A204.1 (cell line): ENCODE measurements at regions not wholly inside any gene's neighbourhood (a gene's known extent, or its start where the extent isn't known, plus 50 kb on each side); places are given as distances from the start of the nearest gene placed in this dataset.

Experiments used
- FAIRE-seq: peaks from 2 replicates; lab custom pipeline; 2012; peaks lifted over from hg19 to GRCh38; lab: Jason Lieb, UNC

DNA sequence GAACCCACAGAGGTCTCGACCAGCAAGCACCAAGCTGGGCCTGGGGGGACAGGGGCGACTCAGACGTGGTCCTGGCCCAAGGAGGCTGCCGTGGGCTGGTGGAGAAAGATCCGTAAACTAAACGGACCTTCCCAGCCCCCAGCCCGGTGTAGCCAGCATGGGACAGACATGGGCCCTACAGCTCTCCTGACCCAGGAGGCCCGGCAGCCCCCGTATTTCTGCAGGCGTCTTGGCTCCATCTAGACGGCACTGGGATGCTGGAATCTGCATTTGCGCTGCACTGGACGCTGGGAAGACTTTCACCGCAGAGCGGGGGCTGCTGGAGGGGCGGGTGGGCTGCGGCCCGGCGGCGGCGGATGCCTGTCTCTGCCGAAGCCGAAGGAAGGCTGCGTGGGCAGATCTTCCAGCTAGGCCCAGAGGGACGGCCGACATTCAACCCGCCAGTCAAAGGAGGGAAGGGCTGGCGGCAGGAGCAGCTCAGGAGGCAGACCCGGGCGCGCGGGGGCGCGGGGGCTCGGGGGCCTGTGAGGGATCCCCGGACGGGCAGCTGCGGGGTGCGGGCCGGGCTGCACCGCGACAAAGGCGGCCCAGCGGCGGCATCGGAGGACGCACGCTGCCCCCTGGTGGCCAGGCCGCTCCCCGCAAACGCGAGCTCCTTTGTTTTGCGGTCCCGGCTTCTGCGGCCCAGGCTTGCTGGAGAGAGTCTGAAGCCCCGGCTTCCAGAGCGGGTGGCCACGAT lies 266.2 kb downstream of the NSG2 start:
- no peak for FAIRE-seq

DNA sequence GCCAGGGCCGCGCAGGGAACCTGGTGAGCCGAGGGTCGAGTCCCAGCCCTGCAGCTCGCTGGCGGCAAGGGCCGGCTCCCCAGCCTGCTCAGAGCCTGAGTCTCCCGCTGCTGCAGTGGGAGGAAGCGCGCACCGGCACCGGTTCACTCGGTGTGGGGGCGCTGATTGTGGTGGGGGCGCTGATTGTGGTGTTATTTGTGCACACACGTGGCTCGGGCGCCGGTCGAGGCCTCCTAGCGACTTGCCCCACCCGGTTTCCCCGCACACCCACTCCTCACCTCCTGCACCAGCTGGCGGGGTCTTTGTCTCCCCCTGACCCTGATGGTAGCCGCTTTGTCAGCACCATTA lies 266.7 kb downstream of the NSG2 start:
- no peak for FAIRE-seq

DNA sequence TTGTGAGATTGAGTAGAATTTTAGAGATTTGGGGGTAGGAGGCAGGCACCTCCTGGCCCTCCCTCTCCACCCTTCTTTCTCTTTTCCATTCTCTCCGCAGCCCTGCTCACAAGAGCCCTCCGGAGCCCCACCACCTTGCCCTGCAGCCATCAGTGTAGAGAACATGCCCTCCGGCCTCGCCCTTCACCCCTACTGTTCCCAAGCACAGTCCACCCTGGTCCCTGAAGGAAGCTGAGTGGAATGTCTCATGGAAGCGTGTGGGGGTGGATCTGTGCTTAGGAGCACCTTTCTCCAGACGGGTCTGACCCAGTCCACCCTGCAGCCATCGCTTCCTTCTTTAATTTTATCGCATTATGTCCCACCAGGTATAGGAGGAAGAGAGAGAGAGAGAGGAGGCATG lies 267.1 kb downstream of the NSG2 start:
- no peak for FAIRE-seq

DNA sequence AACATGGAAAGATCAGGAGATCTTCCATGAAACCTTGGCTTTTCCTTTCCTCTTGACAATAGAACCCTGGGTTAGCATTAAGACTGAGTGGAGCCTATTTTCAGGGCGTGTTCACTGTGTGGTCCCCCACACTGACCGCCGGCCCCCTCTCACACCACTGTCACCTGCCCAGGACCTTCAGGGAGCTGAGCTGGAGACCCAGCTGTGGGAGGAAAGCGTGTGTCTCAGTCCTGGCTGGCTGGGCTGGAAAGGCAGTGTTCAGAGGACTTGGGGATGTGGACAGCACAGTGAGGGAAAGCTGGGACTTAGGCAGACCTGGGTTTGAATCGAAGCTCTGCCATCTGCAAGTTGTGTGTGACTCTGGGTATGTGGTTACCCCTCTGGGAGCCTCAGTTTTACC lies 268.1 kb downstream of the NSG2 start:
- no peak for FAIRE-seq

GRCh38 chr5:174314261-174314660 lies 268.8 kb downstream of the NSG2 start:
- FAIRE-seq, result no peak

GRCh38 chr5:174315471-174315870 lies 270.0 kb downstream of the NSG2 start:
- no peak for FAIRE-seq

- no peak for FAIRE-seq
Observed at GRCh38 chr5:174315871-174316270, 270.4 kb downstream of the NSG2 start.

GRCh38 chr5:174316326-174316725 lies 270.8 kb downstream of the NSG2 start:
- FAIRE-seq, result no peak

GRCh38 chr5:174317256-174317894 lies 271.9 kb downstream of the NSG2 start:
- FAIRE-seq, result no peak

DNA sequence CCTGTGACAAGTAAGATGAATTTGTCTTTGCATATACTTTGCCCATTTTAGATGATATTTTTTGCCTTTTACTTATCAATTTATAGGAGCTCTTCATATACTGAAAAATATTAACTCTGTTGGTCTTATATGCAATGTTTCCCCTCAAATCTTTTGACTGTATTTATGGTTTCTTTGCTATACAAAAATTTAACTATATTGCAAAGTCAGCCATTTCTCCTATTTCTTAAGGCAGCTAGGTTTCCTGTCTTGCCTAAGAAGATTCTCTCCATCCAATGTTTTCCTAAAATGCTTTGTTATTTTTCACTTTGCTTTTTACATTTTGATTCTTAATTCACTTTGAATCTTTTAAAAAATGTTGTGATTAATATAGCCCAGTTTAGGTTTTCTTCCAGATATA lies 273.1 kb downstream of the NSG2 start:
- no peak for FAIRE-seq

DNA sequence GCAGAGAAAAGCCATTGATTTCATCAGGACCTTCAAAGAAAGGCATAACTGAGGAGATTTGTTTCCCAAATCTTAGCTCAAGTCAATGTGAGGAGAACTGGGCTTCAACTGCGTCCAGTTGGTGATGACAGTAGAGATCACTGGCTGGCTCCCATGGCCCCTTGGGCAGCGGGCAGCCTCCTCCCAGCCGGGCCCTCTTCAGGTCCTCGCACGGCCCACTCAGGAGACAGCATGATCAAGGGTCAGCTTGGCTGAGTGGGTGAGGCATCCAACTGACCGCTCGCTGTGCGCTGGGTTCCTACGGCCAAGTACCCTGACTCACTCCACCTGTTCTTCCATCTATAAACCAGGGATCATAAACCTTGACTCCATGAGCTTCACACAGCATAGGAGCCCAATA lies 274.0 kb downstream of the NSG2 start:
- FAIRE-seq, result no peak

- no peak for FAIRE-seq
Observed at GRCh38 chr5:174320051-174320450, 274.5 kb downstream of the NSG2 start.

- no peak for FAIRE-seq
Observed at GRCh38 chr5:174323878-174324281, 278.4 kb downstream of the NSG2 start.

DNA sequence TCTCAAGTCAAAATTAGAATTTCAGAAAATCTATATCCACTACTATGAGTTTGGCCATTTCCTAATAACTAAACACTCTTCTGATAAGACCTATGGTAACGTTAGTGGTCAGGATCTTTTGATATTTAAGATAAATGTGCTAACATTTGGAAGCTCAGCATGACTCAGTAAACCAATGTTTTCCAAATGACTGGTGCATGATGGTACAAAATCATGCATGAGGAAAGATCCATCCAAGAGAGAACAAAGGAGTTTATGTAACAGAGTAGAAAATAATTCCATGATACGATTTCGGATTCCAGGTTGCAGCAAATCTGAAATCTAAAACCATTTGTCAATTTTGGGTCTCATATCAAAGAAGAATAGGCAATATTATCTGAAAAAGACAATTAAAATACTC lies 279.2 kb downstream of the NSG2 start:
- FAIRE-seq, result no peak

GRCh38 chr5:174325431-174325830 lies 279.9 kb downstream of the NSG2 start:
- no peak for FAIRE-seq

- FAIRE-seq, result no peak
Observed at GRCh38 chr5:174325961-174326360, 280.5 kb downstream of the NSG2 start.

DNA sequence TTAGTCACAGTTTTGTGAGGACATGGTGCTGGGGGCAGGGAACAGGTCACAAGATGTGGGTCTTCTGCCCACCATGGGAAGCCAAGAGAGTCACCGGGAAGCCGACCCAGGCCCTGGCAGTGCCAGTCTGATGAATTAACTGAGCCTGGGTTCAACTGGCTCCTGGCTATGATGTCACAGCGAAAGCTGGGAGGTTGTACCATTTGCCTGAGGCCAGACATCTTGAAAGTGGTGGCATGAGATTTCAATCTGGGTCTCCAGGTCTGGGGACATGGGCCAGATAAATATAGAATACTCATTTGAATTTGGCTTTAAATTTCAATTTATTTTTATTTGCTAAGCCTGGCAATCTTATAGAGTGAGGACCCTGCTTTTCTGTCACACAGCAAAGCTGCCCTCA lies 280.9 kb downstream of the NSG2 start:
- FAIRE-seq, result no peak

DNA sequence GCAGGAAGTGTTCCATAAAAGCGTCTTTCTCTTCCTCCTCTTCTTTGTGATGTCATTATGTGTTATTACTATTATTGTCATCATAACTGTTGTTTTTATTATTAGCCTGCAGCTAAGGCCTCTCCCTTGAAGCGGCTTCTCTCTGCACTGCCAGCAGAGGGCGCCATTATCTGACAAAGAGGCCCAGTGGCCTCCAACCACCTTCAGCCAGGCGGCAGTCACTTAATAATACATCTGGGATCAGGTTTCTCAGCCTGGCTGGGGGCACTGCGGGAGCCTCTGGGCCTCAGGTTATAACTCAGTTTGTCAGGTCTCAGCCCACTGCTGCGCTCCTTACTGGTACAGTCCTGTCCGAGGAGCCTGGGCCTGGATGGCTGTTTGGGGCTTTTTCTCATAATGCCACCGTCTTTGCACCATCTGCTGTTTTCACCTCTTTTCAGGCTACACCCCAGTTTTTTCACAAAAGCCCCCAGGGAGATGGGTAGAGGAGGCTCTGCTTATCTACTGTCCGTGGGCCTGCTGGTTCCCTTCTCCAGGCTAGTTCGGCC lies 281.9 kb downstream of the NSG2 start:
- FAIRE-seq, result no peak

DNA sequence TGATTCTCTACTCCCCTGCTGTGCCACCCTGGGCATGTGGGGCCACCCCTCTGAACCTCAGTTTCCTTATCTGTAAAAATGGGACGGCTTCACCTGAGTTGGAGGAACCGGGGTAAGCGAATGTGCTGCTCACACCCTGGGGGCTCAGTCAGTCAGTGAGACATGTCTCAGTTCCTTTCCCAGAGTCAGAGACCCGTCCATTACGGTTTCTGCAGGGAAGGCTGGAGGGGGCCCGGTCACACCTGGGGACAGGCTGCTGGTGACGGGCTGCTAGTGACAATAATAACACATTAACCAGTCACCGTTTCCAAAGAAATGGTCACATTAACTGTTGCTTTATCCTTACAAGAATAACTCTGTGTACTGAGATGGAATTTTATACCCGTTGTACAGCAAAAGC lies 282.4 kb downstream of the NSG2 start:
- no peak for FAIRE-seq

DNA sequence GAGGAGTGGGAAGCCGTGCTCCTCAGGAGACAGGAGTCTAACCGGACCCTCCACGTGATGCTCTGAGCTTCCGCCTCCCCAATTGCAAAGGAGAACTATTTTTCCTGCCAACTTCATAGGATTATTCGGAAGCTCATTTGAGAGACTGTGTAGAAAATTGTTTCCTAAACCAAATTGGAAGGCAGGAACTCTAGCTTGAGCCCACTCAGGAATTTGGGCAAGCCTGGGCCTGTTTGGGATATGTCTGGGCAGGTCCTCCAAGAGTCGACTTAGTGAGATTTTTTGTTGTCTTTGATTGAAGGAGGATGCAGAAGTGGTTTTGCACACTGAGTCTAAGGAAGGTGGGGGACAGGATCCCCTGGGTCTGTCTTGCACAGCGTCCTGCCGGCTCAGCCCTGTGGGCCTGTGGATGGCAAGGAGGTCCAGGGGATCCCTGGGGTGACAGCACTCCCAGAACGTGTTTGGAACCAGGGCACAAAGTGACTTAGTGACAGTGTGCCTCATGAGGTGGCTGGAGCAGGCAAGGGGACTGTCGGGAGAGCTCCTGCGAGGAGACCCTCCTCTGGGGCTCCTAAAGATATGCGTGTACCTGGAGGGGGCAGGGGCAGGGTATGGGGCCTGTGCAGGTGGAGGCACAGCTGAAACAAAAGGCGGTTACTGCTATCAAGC lies 283.3 kb downstream of the NSG2 start:
- FAIRE-seq, result no peak

DNA sequence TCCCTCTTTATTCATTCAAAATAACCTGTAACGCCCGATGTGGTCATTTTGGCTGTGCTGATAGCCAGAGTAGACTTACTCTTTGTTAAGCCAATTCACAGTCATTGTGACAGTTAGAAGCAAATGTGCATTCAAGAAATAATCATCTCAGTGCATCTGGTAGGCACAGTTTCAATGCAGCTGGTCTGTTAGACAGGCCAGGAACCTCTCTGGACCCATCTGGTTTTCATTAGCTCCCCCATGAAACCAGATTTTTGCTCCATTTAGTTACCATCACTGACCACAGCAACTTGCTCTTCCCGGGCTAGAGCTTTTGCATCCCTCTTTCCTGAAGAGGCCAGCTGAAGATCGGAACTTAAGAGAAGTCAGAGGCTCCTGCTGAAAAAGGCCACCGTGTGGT lies 284.2 kb downstream of the NSG2 start:
- no peak for FAIRE-seq

DNA sequence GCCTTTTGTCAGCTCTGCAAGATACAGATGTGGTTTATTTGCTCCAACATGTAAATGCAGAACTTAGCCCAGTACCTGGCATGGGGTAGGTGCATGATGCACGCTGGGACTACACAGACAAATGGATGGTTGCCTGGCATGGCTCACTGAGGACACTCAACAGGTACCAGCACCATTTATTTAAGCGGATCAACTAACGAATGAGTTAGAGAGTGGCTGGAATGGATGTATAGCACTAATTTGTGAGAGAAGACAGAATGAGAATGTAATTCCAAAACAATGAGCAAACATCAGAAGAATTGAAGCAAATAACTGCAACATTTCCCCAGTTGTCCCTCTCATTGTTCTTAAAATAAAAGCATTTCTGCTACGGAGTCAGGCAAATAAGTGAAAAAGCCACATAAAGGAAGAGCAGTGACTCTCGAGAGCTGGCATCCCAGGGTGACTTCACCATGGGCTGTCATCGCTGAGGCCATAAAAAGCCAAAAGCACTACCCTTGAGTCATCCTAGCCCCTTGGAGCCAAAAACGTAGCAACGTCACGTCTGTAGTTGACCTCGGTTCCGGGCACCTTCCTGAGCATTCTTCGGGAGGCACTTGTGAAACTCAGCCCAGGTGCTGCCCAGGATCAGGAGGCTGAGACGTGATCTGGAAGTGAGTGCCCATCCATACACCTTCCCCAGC lies 290.3 kb downstream of the NSG2 start:
- FAIRE-seq, result no peak

DNA sequence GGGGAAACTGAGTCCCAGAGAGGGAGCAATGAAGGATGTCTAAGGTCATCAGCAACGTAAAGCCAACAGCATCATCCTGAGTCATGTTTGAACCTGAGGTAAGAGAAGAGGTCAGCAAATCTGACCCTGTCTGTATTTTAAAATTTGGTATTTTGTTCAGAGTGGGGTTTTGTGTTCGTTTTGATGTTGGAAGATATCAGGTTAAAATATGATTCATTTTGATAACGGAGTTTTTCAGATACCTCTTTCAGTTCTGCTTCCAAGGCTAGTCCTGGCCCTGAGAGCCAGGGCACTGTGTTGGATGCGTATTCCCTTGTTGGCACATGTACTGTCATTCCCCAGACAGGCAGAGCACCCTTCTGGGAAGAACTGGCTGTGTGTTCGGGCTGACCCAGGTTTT lies 291.0 kb downstream of the NSG2 start:
- FAIRE-seq, result no peak
